ENCODE measurements at regions not wholly inside any gene's neighbourhood (a gene's known extent, or its start where the extent isn't known, plus 50 kb on each side); places are given as distances from the start of the nearest gene placed in this dataset.

DNA sequence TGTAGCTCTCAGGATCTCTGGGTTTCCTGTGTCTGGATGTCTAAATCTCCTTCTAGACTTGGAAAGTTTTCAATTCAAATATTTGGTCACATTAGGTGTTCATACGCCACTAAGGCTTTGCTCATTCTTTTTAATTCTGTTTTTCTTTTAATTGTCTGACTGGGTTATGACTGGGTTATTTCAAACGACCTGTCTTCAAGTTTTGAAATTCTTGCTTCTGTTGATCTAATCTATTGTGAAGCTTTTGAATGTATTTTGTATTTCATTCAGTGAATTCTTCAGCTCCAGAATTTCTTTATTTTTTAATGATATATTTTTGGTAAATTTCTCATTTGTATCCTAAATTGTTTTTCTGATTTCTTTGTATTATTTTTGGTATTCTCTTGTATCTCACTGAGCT, 81.0 kb upstream of the PCDH10 start:
- Histone ChIP-seq H3K79me2 (ENCODE audit: insufficient read depth, low read length) (no peaks in the 10 kb centered on the region), H3K9me2 (ENCODE audit: low read depth, low read length) (no peaks in the 10 kb centered on the region), H3K27ac (ENCODE audit: low read depth, low read length, poor library complexity, severe bottlenecking) (no peak overlapping the region), H3F3A (ENCODE audit: insufficient read depth, low read length) (no peaks in the 10 kb centered on the region), H4K20me1 (ENCODE audit: insufficient read depth, low read length) (no peaks in the 10 kb centered on the region), H3K27me3 (ENCODE audit: insufficient read depth, low read length) (no peaks in the 10 kb centered on the region), H3K4me3 (ENCODE audit: low read depth, low read length, poor library complexity, severe bottlenecking) (no peak overlapping the region), H3K9ac (ENCODE audit: low read length) (no peak overlapping the region), H3K4me2 (ENCODE audit: low read length) (no peak overlapping the region), H3K36me3 (ENCODE audit: insufficient read depth, low read length) (no peaks in the 10 kb centered on the region), H3K9me3 (ENCODE audit: low read length) (peaks cover 7% of the 10 kb centered on the region; the same call in 1 of the 2 replicates), H2AFZ (ENCODE audit: low read length) (no peak overlapping the region), H3K4me1 (ENCODE audit: insufficient read depth, low read length, severe bottlenecking) (no peaks in the 10 kb centered on the region)
- TF ChIP-seq EZH2 (IDR thresholded peaks at IDR 0.05; ENCODE audit: borderline replicate concordance, low read length) = no peak
- TF ChIP-seq, protein P1, sequence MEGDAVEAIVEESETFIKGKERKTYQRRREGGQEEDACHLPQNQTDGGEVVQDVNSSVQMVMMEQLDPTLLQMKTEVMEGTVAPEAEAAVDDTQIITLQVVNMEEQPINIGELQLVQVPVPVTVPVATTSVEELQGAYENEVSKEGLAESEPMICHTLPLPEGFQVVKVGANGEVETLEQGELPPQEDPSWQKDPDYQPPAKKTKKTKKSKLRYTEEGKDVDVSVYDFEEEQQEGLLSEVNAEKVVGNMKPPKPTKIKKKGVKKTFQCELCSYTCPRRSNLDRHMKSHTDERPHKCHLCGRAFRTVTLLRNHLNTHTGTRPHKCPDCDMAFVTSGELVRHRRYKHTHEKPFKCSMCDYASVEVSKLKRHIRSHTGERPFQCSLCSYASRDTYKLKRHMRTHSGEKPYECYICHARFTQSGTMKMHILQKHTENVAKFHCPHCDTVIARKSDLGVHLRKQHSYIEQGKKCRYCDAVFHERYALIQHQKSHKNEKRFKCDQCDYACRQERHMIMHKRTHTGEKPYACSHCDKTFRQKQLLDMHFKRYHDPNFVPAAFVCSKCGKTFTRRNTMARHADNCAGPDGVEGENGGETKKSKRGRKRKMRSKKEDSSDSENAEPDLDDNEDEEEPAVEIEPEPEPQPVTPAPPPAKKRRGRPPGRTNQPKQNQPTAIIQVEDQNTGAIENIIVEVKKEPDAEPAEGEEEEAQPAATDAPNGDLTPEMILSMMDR (IDR thresholded peaks at IDR 0.05; ENCODE audit: low read length) = no peak

DNA sequence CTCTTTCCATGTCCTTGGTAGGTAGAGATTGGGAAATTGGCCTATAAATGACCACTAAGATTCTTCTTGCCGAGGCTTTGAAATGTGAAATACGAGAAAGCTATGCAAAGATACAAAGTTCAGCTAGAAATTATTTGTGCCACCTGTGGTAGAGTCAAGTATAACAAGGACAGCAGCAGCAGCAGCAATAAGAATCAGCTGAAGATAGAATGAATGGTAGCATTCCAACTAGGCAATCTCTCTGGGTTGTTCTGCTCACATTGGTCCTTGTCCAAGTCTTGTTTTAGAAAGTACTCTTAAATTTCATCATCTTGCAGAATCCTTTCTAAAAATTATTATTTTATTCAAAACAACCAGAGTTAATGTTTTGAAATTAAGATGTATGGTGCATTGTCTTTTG, 67.8 kb upstream of the PCDH10 start:
- no peaks in the 10 kb centered on the region for H3K36me3 ChIP-seq (ENCODE audit: insufficient read depth, low read length)
- no peaks in the 10 kb centered on the region for H3F3A ChIP-seq (ENCODE audit: insufficient read depth, low read length)
- peaks cover 3% of the 10 kb centered on the region for H3K9me3 ChIP-seq (ENCODE audit: low read length)
- TF ChIP-seq EZH2 (IDR thresholded peaks at IDR 0.05; ENCODE audit: borderline replicate concordance, low read length) = no peak
- TF ChIP-seq, protein P1 (IDR thresholded peaks at IDR 0.05; ENCODE audit: low read length) = peak; percentile 18; the same call in 1 of the 2 replicates
- H3K27me3 ChIP-seq (ENCODE audit: insufficient read depth, low read length) = no peaks in the 10 kb centered on the region
- no peak overlapping the region for H3K27ac ChIP-seq (ENCODE audit: low read depth, low read length, poor library complexity, severe bottlenecking)
- no peak overlapping the region for H3K4me3 ChIP-seq (ENCODE audit: low read depth, low read length, poor library complexity, severe bottlenecking)
- 0 out of 2 replicates have a peak overlapping the region, but pooled peaks have one; percentile 78 for H2AFZ ChIP-seq (ENCODE audit: low read length)
- no peak overlapping the region for H3K9ac ChIP-seq (ENCODE audit: low read length)
- no peaks in the 10 kb centered on the region for H3K79me2 ChIP-seq (ENCODE audit: insufficient read depth, low read length)
- H3K9me2 ChIP-seq (ENCODE audit: low read depth, low read length) = no peaks in the 10 kb centered on the region
- H3K4me2 ChIP-seq (ENCODE audit: low read length) = no peak overlapping the region; the same call in 1 of the 2 replicates
- no peaks in the 10 kb centered on the region for H4K20me1 ChIP-seq (ENCODE audit: insufficient read depth, low read length)
- peaks cover 10% of the 10 kb centered on the region for H3K4me1 ChIP-seq (ENCODE audit: insufficient read depth, low read length, severe bottlenecking)

DNA sequence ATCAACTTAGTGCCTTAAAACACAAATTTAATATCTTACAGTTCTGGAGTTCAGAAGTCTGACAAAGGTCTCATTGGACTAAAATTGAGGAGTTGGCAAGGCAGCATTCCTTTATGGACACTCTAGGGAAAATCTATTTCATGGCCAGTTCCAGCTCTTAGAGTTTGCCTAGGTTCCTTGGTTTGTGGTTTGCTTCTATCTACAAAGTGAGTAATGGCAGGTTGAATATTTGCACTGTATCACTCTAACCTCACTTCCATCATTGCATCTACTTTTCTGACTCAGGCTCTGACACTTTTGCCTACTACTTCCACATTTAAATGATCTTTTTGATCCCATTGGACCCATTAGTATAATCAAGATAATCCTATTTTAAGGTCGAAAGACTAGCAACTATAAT, 64.7 kb upstream of the PCDH10 start:
- H2AFZ ChIP-seq (ENCODE audit: low read length) = peak overlapping the region; percentile 20; the same call in 1 of the 2 replicates

More for the DNA sequence above, 64.7 kb upstream of the PCDH10 start:
- no peak overlapping the region for H3K27ac ChIP-seq (ENCODE audit: low read depth, low read length, poor library complexity, severe bottlenecking)
- no peaks in the 10 kb centered on the region for H3K9me2 ChIP-seq (ENCODE audit: low read depth, low read length)
- TF ChIP-seq, protein P1 (IDR thresholded peaks at IDR 0.05; ENCODE audit: low read length) = no peak
- no peak for TF ChIP-seq EZH2 (IDR thresholded peaks at IDR 0.05; ENCODE audit: borderline replicate concordance, low read length)
- H3K9ac ChIP-seq (ENCODE audit: low read length) = no peak overlapping the region
- no peaks in the 10 kb centered on the region for H3K36me3 ChIP-seq (ENCODE audit: insufficient read depth, low read length)
- no peaks in the 10 kb centered on the region for H3K27me3 ChIP-seq (ENCODE audit: insufficient read depth, low read length)
- no peaks in the 10 kb centered on the region for H3K79me2 ChIP-seq (ENCODE audit: insufficient read depth, low read length)
- H4K20me1 ChIP-seq (ENCODE audit: insufficient read depth, low read length) = no peaks in the 10 kb centered on the region
- H3F3A ChIP-seq (ENCODE audit: insufficient read depth, low read length) = no peaks in the 10 kb centered on the region
- H3K9me3 ChIP-seq (ENCODE audit: low read length) = no peaks in the 10 kb centered on the region
- H3K4me1 ChIP-seq (ENCODE audit: insufficient read depth, low read length, severe bottlenecking) = peaks cover 15% of the 10 kb centered on the region
- H3K4me3 ChIP-seq (ENCODE audit: low read depth, low read length, poor library complexity, severe bottlenecking) = no peak overlapping the region
- no peak overlapping the region for H3K4me2 ChIP-seq (ENCODE audit: low read length)
